Ishikawa (cell line): ENCODE measurements at regions not wholly inside any gene's neighbourhood (a gene's known extent, or its start where the extent isn't known, plus 50 kb on each side); places are given as distances from the start of the nearest gene placed in this dataset.

ENCODE experiments used
- CEBPB ChIP-seq: IDR thresholded peaks from 2 replicates; pipeline ENCODE4 v1.6.1; 2012
- EP300 ChIP-seq: IDR thresholded peaks from 2 replicates; pipeline ENCODE4 v1.6.1; 2012; ENCODE audit warnings: borderline replicate concordance
- FOXM1 ChIP-seq: IDR thresholded peaks from 2 replicates; pipeline ENCODE4 v1.6.1; 2012; ENCODE audit warnings: low read depth, borderline replicate concordance
- RAD21 ChIP-seq: IDR thresholded peaks from 2 replicates; pipeline ENCODE4 v1.6.1; 2012; ENCODE audit warnings: low read depth
- TAF1 ChIP-seq: IDR thresholded peaks from 2 replicates; pipeline ENCODE4 v1.6.1; 2012; ENCODE audit warnings: low read depth, mild to moderate bottlenecking
- TCF12 ChIP-seq: IDR thresholded peaks from 2 replicates; pipeline ENCODE4 v1.6.1; 2012; ENCODE audit warnings: low read depth
- TEAD4 ChIP-seq: IDR thresholded peaks from 2 replicates; pipeline ENCODE4 v1.6.1; 2012
- YY1 ChIP-seq: IDR thresholded peaks from 2 replicates; pipeline ENCODE4 v1.6.1; 2012; ENCODE audit warnings: low read depth
- TF ChIP-seq, protein P1 (sequence below): IDR thresholded peaks from 2 replicates; pipeline ENCODE4 v1.6.1; 2012; ENCODE audit warnings: low read depth, mild to moderate bottlenecking
- TF ChIP-seq, protein P2 (sequence below): IDR thresholded peaks from 2 replicates; pipeline ENCODE4 v1.6.1; 2012

DNA sequence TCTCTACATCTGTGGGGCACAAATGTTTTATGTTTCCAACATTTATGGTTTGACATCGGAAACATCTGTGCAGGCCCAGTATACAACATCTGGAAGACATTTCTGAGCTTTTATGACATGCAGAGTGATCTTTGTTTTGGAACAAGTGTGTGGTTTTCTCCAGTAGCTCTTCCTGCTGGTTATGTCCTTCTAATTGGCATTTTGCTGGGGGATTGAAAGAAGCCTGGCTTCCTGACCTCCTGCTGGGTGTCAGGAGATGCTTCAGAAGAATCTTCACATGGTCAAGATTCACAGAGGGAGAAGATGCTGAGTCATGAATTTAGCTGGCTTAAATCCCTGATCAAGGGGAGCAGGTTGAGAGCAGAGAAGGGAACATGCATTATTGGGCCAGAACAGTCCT is 279.5 kb upstream of the MYOCD start:
- TF ChIP-seq, protein P1, sequence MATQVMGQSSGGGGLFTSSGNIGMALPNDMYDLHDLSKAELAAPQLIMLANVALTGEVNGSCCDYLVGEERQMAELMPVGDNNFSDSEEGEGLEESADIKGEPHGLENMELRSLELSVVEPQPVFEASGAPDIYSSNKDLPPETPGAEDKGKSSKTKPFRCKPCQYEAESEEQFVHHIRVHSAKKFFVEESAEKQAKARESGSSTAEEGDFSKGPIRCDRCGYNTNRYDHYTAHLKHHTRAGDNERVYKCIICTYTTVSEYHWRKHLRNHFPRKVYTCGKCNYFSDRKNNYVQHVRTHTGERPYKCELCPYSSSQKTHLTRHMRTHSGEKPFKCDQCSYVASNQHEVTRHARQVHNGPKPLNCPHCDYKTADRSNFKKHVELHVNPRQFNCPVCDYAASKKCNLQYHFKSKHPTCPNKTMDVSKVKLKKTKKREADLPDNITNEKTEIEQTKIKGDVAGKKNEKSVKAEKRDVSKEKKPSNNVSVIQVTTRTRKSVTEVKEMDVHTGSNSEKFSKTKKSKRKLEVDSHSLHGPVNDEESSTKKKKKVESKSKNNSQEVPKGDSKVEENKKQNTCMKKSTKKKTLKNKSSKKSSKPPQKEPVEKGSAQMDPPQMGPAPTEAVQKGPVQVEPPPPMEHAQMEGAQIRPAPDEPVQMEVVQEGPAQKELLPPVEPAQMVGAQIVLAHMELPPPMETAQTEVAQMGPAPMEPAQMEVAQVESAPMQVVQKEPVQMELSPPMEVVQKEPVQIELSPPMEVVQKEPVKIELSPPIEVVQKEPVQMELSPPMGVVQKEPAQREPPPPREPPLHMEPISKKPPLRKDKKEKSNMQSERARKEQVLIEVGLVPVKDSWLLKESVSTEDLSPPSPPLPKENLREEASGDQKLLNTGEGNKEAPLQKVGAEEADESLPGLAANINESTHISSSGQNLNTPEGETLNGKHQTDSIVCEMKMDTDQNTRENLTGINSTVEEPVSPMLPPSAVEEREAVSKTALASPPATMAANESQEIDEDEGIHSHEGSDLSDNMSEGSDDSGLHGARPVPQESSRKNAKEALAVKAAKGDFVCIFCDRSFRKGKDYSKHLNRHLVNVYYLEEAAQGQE = no peak
- TF ChIP-seq TAF1 (no peak), YY1 (no peak), EP300 (no peak), TEAD4 (no peak), CEBPB (no peak), RAD21 (no peak), FOXM1 (no peak), TCF12 (no peak)
- TF ChIP-seq, protein P2, sequence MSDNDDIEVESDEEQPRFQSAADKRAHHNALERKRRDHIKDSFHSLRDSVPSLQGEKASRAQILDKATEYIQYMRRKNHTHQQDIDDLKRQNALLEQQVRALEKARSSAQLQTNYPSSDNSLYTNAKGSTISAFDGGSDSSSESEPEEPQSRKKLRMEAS = no peak
